Activated CD4-positive, alpha-beta T cell treated with anti-CD3 and anti-CD28 coated beads for 48 hours (primary cell): ENCODE measurements at regions not wholly inside any gene's neighbourhood (a gene's known extent, or its start where the extent isn't known, plus 50 kb on each side); places are given as distances from the start of the nearest gene placed in this dataset.
A peak's percentile ranks its signal among the peaks of the same experiment; 100 is the strongest.

ENCODE experiments used
- DNase-seq: peaks from one replicate; pipeline ENCODE4 v3.0.0-alpha.2; 2020

GRCh38 chr2:220890931-220891330 lies 681.2 kb downstream of the EPHA4 start:
- no peak for DNase-seq

- DNase-seq = no peak
Measured at GRCh38 chr2:220891405-220891804, 680.7 kb downstream of the EPHA4 start.

- no peak for DNase-seq
Measured at GRCh38 chr2:220892018-220892634, 680.0 kb downstream of the EPHA4 start.

- DNase-seq = no peak
Measured at GRCh38 chr2:220893411-220893810, 678.7 kb downstream of the EPHA4 start.

- DNase-seq = no peak
Measured at GRCh38 chr2:220894069-220894468, 678.0 kb downstream of the EPHA4 start.

- no peak for DNase-seq
Measured at GRCh38 chr2:220899492-220899891, 672.6 kb downstream of the EPHA4 start.

- DNase-seq = no peak
Measured at GRCh38 chr2:220904015-220904414, 668.1 kb downstream of the EPHA4 start.

GRCh38 chr2:220913384-220913783 lies 658.7 kb downstream of the EPHA4 start:
- no peak for DNase-seq

GRCh38 chr2:220915092-220915623 lies 656.9 kb downstream of the EPHA4 start:
- no peak for DNase-seq

GRCh38 chr2:220916931-220917330 lies 655.2 kb downstream of the EPHA4 start:
- DNase-seq = no peak

- no peak for DNase-seq
Measured at GRCh38 chr2:220930271-220931076, 641.6 kb downstream of the EPHA4 start.

GRCh38 chr2:220931491-220931890 lies 640.6 kb downstream of the EPHA4 start:
- DNase-seq = no peak

- DNase-seq = no peak
Measured at GRCh38 chr2:220932041-220932440, 640.1 kb downstream of the EPHA4 start.

GRCh38 chr2:220935789-220936321 lies 636.2 kb downstream of the EPHA4 start:
- peak; percentile 13 for DNase-seq

- DNase-seq = no peak
Measured at GRCh38 chr2:220936641-220937197, 635.4 kb downstream of the EPHA4 start.

- DNase-seq = no peak
Measured at GRCh38 chr2:220937245-220937644, 634.9 kb downstream of the EPHA4 start.

- no peak for DNase-seq
Measured at GRCh38 chr2:220940646-220941045, 631.5 kb downstream of the EPHA4 start.

GRCh38 chr2:220941683-220942082 lies 630.4 kb downstream of the EPHA4 start:
- no peak for DNase-seq

GRCh38 chr2:220946552-220946951 lies 625.6 kb downstream of the EPHA4 start:
- DNase-seq = no peak

GRCh38 chr2:220948579-220948978 lies 623.5 kb downstream of the EPHA4 start:
- no peak for DNase-seq

- DNase-seq = no peak
Measured at GRCh38 chr2:220949466-220949865, 622.6 kb downstream of the EPHA4 start.

GRCh38 chr2:220955776-220956175 lies 616.3 kb downstream of the EPHA4 start:
- DNase-seq = no peak

- no peak for DNase-seq
Measured at GRCh38 chr2:220956429-220956828, 615.7 kb downstream of the EPHA4 start.

- DNase-seq = no peak
Measured at GRCh38 chr2:220959391-220959802, 612.7 kb downstream of the EPHA4 start.
